Stimulated activated CD4-positive, alpha-beta T cell treated with anti-CD3 and anti-CD28 coated beads, Interleukin-12 subunit alpha, Interleukin-12 subunit beta, amount 100 ng/mL, for 48 hours (primary cell): ENCODE measurements at regions not wholly inside any gene's neighbourhood (a gene's known extent, or its start where the extent isn't known, plus 50 kb on each side); places are given as distances from the start of the nearest gene placed in this dataset.
"Not testable (repeated sequence)": the region's sequence is repeated elsewhere in the genome, so short reads cannot be mapped to it uniquely, and the experiment has no call there.

Experiments used
- DNase-seq, 3 donors: peaks; one replicate each; pipeline ENCODE4 v3.0.0-alpha.2; 2020; ENCODE audit warnings: low read depth in 2 of 3, low spot score in 1 of 3

DNA sequence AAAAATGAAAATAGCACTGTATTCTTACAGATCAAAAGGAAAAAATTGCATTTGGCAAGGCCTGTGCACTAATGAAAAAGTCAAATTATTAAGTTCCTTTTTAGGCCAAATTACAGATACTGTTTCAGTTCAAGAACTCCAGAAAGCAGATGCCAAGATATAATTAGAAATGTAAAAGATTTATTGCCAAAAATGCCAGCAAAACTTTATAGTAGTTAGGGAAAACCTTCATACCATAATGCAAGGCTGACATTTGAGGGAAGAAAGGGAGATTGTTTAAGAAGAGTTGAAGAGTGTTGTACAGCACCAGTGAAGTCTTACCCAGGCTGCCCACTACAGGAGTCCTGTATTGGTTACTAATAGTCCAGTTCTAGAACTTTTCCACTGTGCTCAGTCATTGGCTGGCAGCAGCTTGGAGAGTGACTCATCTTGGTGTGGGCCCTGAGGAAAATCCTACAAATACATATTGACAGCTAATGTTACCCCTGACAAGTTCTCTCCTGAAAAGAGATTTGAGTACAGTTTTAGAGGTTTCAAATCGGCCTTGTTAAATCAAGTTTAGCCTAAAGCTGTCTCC lies 600.4 kb downstream of the C12orf50 start:
- DNase-seq, result no peak

GRCh38 chr12:87427770-87428169 lies 601.4 kb downstream of the C12orf50 start:
- no peak for DNase-seq

DNA sequence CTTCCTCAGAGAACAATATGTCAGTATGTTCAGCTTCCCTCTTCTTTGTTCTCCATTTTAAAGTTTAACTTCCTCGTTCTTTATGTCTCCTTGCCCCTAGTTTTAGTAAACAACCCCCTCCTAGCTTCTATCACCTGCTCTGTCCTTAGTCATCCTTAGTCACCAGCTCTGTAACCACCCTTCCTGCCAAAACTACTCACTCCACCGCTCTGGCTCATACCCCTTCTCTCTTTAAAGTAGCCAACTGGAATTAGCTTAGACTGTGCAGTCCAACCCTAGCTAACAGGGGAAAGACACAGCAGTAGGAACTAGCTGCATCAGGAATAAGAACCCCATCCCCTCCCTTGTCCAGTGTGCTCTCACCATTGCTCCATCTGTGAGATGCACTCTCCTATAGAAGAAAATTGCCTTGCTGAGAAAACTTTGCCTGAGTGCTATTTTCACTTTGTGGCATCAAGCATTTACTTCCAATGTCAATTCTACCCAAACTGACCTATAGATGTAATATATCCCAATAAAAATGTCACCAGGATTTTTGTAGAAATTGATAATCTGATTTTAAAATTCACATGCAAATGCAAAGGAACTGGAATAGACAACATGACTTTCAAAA lies 603.2 kb downstream of the C12orf50 start:
- DNase-seq, result no peak

DNA sequence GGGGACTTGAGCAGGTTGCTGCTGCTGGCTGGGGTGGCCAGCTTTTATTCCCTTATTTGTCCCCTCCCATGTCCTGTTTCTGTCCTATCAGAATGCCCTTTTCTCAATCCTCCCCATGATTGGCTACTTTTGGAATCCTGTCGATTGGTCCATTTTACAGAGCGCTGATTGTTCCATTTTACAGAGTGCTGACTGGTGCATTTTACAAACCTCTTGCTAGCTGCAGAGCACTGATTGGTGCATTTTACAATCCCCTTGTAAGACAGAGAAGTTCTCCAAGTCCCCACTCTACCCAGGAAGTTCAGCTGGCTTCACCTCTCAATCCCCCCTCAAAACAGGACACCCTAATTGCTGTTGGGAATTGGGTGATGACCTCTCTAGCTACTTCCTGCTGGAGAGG lies 608.0 kb downstream of the C12orf50 start:
- DNase-seq, result not testable (repeated sequence)

- DNase-seq, result no peak
Measured at GRCh38 chr12:87413784-87414183, 615.4 kb downstream of the C12orf50 start.

- DNase-seq, result no peak
Measured at GRCh38 chr12:87406926-87407325, 622.3 kb downstream of the C12orf50 start.

- no peak for DNase-seq
Measured at GRCh38 chr12:87405918-87406317, 623.3 kb downstream of the C12orf50 start.

DNA sequence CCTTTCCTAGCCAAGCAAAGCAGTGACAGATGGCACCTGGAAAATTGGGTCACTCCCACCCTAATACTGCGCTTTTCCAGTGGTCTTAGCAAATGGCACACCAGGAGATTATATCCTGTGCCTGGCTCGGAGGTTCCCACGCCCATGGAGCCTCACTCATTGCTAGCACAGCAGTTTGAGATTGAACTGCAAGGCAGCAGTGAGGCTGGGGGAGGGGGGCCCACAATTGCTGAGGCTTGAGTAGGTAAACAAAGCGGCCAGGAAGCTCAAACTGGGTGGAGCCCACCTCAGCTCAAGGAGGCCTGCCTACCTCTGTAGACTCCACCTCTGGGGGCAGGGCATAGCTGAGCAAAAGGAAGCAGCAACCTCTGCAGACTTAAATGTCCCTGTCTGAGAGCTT lies 635.0 kb downstream of the C12orf50 start:
- DNase-seq, result not testable (repeated sequence)

DNA sequence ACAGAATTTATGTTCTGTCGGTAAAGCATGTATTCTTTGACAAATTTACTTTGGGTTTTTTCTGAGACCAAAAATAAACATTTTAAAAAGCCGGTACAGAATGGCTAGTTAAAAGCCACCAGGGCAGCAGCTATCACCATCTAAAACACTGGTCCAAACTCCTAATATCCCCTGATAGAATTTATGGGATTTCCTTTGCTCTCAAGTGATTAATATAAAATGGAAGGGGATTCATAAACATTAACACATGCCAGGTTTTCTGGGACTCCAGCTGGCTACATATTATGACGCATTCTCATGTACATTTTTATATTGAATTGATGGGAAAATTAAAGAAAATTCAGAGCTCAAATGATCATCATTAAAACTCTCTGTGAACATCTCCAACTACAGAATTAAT lies 640.8 kb downstream of the C12orf50 start:
- DNase-seq, result no peak

GRCh38 chr12:87385322-87385721 lies 643.9 kb downstream of the C12orf50 start:
- DNase-seq, result no peak

DNA sequence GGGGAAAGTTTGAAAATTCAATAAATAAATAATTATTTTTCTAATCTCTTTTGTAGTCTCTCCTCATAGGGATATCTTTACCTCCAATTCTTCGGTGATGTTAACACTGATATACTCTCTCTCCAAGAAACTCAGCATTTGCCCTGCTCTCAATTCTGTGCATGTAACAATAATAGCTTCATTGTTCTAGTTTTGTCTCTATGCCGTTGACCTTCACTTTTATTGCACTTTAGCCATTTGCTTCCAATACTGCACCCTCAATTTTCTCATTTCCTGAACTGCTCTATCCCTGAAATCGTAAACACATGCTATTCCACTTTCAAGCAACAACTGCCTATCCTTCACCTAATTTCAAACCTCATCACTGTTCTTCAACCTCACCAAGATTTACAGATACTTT lies 645.0 kb downstream of the C12orf50 start:
- DNase-seq, result no peak

GRCh38 chr12:87383680-87384079 lies 645.5 kb downstream of the C12orf50 start:
- no peak for DNase-seq

- no peak for DNase-seq
Measured at GRCh38 chr12:87382959-87383566, 646.1 kb downstream of the C12orf50 start.

GRCh38 chr12:87382436-87382835 lies 646.8 kb downstream of the C12orf50 start:
- no peak for DNase-seq

GRCh38 chr12:87381742-87382141 lies 647.5 kb downstream of the C12orf50 start:
- no peak for DNase-seq

DNA sequence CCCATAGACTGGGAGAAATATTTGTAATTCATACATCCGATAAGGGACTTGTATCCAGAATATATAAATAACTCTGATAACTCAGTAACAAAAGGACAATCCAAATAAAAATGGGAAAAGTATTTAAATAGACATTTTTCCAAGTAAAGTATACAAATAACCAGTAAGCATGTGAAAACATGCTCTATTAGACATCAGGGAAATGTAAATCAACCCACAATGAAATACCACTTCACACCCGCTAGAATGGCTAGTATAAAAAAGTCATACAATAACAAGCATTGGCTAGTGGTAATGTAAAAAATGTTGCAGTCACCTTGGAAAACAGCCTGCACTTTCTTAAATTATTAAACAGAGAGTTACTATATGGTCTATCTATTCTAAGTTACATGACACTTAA lies 650.7 kb downstream of the C12orf50 start:
- no peak for DNase-seq

- no peak for DNase-seq
Measured at GRCh38 chr12:87376722-87377121, 652.5 kb downstream of the C12orf50 start.

DNA sequence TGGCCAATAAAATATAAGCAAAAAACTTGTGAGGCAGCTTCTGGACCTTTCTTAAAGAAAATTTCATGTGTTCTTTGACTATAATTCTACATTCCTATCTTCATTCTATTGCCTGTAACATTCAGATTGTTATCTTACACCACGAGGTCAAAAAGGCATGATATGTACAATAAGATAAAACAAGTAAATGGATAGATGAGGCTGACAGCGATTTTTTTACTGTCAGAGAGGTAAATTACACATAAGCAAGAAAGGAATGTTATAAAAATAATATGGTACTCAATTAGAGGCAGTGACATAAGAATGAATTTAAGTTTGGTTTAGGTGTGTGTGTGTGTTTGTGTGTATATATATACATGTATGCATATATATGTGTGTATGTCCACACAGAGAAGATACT lies 660.0 kb downstream of the C12orf50 start:
- no peak for DNase-seq

DNA sequence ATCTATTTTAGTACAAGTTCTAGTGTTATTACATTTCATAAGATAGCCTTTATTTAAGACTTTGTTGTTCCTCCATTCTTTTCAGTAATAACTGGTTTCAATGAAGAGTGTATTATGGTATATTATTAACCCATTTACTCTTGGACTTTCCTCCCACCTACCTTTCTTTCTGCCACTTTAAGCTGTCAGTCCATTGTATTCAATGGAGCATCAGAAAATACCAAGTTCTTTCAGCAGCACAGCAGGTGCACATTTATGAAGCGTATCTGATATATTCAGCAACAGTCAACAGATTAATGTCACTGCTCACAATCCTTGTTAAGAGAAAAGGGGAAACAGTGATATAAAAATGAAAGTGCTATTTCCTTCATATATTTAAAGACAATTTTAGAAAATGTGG lies 660.9 kb downstream of the C12orf50 start:
- no peak for DNase-seq

DNA sequence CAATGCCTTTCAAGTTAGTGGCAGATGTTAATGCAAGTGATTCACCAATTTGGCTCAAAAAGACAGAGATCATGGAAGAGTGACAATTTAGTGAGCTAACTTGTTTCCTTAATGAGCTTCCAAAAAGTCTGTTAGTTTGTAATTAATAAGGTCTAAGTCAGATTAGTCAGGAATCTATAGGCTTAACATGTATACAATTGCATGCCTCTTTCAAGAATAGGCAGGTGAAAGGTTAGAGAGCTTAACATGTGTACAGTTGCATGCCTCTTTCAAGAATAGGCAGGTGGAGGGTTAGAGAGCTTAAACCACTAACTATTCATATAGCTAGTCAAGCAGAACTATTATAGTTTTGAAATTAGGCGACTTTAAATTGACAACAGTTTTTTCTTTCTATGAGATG lies 663.8 kb downstream of the C12orf50 start:
- DNase-seq, result no peak

DNA sequence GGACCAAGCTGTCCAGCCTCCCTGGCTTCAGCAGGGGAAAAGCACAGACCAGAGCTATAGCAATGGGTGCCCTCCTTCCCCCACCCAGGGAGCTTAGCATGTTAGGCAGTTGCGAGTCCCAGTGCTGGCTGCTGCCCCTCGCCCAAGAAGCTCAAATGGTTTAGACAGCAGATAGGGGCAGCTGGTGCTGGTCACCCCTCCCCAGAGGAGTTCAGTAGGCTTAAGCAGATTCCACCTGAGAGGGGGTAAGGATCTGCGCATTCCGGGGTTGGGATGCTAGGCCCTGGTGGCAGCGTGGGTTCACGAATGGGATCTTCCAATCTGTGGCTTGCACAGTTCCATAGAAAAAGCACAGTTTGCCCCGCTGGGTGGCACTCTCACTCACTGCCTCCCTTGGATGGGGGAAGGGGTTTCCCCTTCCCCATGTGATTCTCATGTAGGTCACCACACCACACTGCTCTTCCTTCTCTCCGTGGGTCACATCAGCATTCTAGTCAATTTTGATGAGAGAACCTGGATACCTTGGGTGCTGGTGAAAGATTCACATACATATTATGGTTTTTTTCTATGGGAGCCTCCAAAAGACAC lies 665.6 kb downstream of the C12orf50 start:
- DNase-seq, result no peak

DNA sequence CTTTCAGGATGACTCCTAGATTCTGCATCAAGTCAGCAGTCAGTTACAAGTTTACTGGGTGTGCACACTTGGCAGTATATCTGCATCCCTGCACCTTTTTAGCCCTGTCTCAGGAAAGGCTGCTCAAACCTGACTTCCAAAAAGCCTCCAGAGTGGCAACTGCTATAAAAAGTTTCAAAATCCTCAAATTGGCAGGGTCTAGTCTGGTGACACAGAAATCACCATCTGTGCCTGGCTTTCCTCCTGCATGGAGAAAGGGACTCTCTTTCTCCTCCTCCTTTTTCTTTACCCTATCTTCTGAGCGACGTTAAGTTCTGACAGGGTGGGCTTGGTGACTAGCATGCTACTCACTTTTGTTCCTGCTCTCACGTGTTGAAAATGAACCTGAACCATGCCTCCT lies 679.5 kb downstream of the C12orf50 start:
- no peak for DNase-seq

- DNase-seq, result no peak
Measured at GRCh38 chr12:87348071-87348470, 681.1 kb downstream of the C12orf50 start.
